ENCODE measurements at regions not wholly inside any gene's neighbourhood (a gene's known extent, or its start where the extent isn't known, plus 50 kb on each side); places are given as distances from the start of the nearest gene placed in this dataset.

DNA sequence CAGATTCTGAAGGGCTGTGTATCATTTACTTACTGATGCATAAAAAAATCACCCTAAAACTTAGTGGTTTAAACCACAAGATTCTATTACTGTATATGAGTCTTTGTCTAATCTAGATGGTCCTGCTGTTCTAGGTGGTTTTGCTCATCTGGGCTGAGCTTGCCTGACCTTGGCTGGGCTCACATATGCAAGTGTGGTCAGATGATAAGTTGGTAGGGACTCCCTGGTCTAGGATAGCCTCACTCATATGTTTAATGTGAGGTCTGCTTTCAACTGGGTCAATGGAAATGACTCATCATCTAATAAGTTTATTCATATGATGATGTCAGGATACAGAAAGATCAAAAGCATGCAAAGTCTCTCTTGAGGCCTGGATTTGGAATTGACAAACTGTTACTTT is 887.8 kb downstream of the TRHDE start:
- TF ChIP-seq POLR2AphosphoS5 (IDR thresholded peaks at IDR 0.05) (no peak), CTCF (IDR thresholded peaks at IDR 0.05) (no peak), POLR2A (IDR thresholded peaks at IDR 0.05) (no peak)
